ENCODE measurements at regions not wholly inside any gene's neighbourhood (a gene's known extent, or its start where the extent isn't known, plus 50 kb on each side); places are given as distances from the start of the nearest gene placed in this dataset.

DNA sequence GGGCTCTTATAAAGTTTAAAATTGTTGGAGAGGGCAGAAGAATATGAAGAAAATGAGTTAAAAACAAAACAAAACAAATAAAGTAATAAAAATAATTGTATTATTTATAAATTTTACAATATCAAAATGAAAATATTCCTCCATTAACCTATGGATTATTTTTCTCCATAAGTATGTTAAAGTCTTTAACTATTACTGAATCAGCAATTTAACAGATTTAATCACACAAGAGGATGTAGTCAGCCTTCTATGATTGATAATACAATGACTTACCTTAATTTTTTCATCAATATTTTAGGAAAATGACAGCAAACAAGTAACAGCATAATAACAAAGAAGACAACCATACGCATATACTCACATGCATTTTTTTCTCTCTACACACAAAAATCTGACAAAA is 1195.3 kb upstream of the NUDT12 start:
- no peak for TF ChIP-seq POLR2A (IDR thresholded peaks at IDR 0.05)
- TF ChIP-seq, protein P1, sequence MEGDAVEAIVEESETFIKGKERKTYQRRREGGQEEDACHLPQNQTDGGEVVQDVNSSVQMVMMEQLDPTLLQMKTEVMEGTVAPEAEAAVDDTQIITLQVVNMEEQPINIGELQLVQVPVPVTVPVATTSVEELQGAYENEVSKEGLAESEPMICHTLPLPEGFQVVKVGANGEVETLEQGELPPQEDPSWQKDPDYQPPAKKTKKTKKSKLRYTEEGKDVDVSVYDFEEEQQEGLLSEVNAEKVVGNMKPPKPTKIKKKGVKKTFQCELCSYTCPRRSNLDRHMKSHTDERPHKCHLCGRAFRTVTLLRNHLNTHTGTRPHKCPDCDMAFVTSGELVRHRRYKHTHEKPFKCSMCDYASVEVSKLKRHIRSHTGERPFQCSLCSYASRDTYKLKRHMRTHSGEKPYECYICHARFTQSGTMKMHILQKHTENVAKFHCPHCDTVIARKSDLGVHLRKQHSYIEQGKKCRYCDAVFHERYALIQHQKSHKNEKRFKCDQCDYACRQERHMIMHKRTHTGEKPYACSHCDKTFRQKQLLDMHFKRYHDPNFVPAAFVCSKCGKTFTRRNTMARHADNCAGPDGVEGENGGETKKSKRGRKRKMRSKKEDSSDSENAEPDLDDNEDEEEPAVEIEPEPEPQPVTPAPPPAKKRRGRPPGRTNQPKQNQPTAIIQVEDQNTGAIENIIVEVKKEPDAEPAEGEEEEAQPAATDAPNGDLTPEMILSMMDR (IDR thresholded peaks at IDR 0.05), result no peak
- ATAC-seq (ENCODE audit: low FRiP score in 2 of 2), result no peak
- no peaks in the 10 kb centered on the region for H3K36me3 ChIP-seq
- no peak overlapping the region for H3K4me3 ChIP-seq
- no peak overlapping the region for H3K27ac ChIP-seq
- no peak for DNase-seq
- H3K4me1 ChIP-seq, result no peaks in the 10 kb centered on the region
- WGBS, 2 donors, result 89 to 92% methylated on average over 1 of the region's 1 CpG
- peaks cover 0 to 5% (median 0%) of the 10 kb centered on the region in 4 donors for H3K9me3 ChIP-seq
- no peaks in the 10 kb centered on the region for H3K27me3 ChIP-seq

DNA sequence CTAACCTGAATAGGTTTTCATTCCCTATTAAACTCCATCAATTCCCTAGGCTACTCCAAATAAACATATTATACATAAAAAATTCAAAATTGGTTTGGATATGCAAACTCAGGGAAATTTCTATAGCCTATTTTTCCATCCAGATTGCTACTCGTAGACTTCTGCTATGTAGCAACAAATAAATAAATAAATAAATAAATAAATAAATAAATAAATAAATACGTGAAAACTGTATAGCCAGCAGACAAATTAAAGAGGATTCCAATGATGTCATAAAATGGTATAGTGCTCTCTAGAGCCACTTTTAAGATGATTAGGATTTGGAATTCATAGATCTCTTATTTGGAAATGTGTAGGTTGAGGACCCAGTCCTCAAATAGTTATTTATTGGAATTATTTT is 1193.2 kb upstream of the NUDT12 start:
- peaks cover 0 to 5% (median 0%) of the 10 kb centered on the region in 4 donors for H3K9me3 ChIP-seq
- TF ChIP-seq, protein P1 (IDR thresholded peaks at IDR 0.05), result no peak
- H3K4me1 ChIP-seq, result no peaks in the 10 kb centered on the region
- 81 to 90% methylated on average over 2 of the region's 2 CpGs for WGBS, 2 donors
- H3K27ac ChIP-seq, result no peak overlapping the region
- no peaks in the 10 kb centered on the region for H3K27me3 ChIP-seq
- DNase-seq (no peak), ATAC-seq (ENCODE audit: low FRiP score in 2 of 2) (no peak)
- H3K36me3 ChIP-seq, result no peaks in the 10 kb centered on the region
- no peak overlapping the region for H3K4me3 ChIP-seq

DNA sequence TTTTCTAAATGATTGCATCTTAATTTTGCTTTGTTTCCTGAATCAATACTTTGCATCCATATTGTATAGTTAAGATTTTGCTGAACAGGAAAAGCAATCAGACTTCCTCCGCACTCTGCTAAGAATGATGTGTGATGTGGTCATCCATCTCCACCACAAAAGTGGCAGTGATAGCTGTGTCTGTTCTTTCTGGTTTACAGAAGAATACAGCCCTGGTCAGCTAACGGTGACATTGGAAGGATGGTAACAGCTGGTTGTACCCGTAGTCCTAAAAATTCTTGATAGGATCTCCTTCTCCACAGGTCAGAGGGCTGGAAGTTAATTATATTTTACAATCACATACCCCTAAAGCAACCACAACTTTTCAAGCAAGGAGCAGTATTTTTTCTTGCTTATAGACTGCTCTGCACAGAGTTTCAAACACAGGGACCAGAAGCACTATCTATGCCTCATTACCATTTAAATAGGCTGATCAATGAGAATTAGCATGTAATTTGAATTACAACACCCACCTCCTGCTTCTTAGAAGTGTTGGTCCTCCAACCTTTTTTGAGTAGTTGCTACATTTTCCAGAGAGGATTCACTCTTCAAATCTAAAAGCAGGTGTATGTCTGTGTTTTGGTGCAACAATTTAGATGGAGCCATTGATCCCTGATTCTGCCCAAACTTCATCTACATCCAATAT is 1191.9 kb upstream of the NUDT12 start:
- H3K4me3 ChIP-seq, result no peak overlapping the region
- no peak overlapping the region for H3K27ac ChIP-seq
- H3K4me1 ChIP-seq, result no peaks in the 10 kb centered on the region
- ATAC-seq (ENCODE audit: low FRiP score in 2 of 2) (no peak), DNase-seq (no peak)
- H3K36me3 ChIP-seq, result no peaks in the 10 kb centered on the region
- WGBS, 2 donors, result 54 to 70% methylated on average over 3 of the region's 3 CpGs
- TF ChIP-seq POLR2AphosphoS5 (IDR thresholded peaks at IDR 0.05) (no peak), POLR2A (IDR thresholded peaks at IDR 0.05) (no peak), EP300 (IDR thresholded peaks at IDR 0.05) (no peak)
- TF ChIP-seq, protein P1 (IDR thresholded peaks at IDR 0.05), result no peak
- H3K27me3 ChIP-seq, result no peaks in the 10 kb centered on the region
- no peaks in the 10 kb centered on the region for H3K9me3 ChIP-seq

DNA sequence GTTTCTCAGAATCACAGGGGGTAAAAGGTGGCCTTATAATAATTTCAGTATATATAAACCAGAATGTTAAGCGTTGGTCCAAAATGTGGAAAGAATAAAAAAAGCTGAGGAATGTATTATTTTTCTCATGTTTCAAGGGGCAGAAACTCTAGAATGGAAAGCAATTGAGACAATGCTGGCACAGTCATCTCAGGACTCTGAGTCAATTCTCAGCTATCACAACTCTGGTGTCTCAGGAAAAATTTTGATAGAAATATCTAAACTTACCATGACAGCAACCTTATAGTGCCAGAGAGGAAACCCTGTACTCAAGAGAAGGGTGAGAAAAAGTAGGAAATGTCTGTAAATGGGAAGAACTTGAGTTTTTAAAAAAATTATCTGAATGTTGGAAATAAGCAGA is 1189.4 kb upstream of the NUDT12 start:
- Histone ChIP-seq H3K36me3 (no peaks in the 10 kb centered on the region), H3K4me1 (no peaks in the 10 kb centered on the region), H3K27ac (no peak overlapping the region), H3K9me3 (peaks cover 0 to 5% (median 0%) of the 10 kb centered on the region in 4 donors), H3K27me3 (no peaks in the 10 kb centered on the region), H3K4me3 (no peak overlapping the region)
- TF ChIP-seq, protein P1 (IDR thresholded peaks at IDR 0.05), result no peak
- TF ChIP-seq EP300 (IDR thresholded peaks at IDR 0.05), result no peak
- TF ChIP-seq POLR2A (IDR thresholded peaks at IDR 0.05), result no peak
- TF ChIP-seq POLR2AphosphoS5 (IDR thresholded peaks at IDR 0.05), result no peak
- no peak for ATAC-seq (ENCODE audit: low FRiP score in 2 of 2)
- no peak for DNase-seq
- WGBS, 2 donors, result 77 to 83% methylated on average over 1 of the region's 1 CpG

DNA sequence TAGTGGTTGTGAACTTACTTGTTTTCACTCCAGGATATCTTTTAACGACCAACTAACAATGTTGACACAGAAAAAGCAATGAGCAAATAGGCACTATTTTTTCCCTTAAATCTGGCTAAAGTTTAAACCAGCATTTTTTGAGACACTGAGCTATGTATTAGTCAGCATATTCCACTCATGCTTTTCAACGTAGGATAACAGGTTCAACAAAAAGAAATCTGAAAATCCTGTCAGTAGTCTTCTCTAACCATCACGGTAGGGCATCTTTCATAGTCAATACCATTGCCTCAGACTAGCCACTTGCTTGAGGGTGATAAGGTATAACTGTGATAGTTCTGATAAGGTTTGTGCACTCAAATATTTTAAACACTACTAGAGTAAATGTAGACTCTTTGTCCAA is 1177.3 kb upstream of the NUDT12 start:
- no peak for ATAC-seq (ENCODE audit: low FRiP score in 2 of 2)
- Histone ChIP-seq H3K9me3 (no peaks in the 10 kb centered on the region), H3K27ac (no peak overlapping the region), H3K4me1 (no peaks in the 10 kb centered on the region), H3K36me3 (no peaks in the 10 kb centered on the region), H3K27me3 (no peaks in the 10 kb centered on the region), H3K4me3 (no peak overlapping the region)
- 47 to 64% methylated on average over 3 of the region's 3 CpGs for WGBS, 2 donors
- DNase-seq, result no peak
- TF ChIP-seq, protein P1 (IDR thresholded peaks at IDR 0.05), result no peak
- TF ChIP-seq POLR2AphosphoS5 (IDR thresholded peaks at IDR 0.05) (no peak), POLR2A (IDR thresholded peaks at IDR 0.05) (no peak), EP300 (IDR thresholded peaks at IDR 0.05) (no peak)
